Lung (tissue), 11 donors: ENCODE measurements at regions not wholly inside any gene's neighbourhood (a gene's known extent, or its start where the extent isn't known, plus 50 kb on each side); places are given as distances from the start of the nearest gene placed in this dataset.
"Not testable (repeated sequence)": the region's sequence is repeated elsewhere in the genome, so short reads cannot be mapped to it uniquely, and the experiment has no call there.

Experiments used
- ATAC-seq: fragments of 200-7000 bp; cut with Tn5 transposase; one replicate; pipeline ENCODE4 v1.9.1; 2020; ENCODE audit warnings: moderate number of reproducible peaks; ENCODE audit not compliant: insufficient read depth, low FRiP score
- DNase-seq, 3 donors: peaks; one replicate each; pipeline ENCODE4 v3.0.0-alpha.2; 2013 to 2017
- H3K27ac ChIP-seq, 2 donors: one replicate each; pipeline ENCODE4 v1.5.1; 2013; ENCODE audit warnings: mild to moderate bottlenecking in 2 of 2, moderate library complexity in 2 of 2, control low read depth in 1 of 2, inconsistent platforms in 1 of 2, low read depth in 1 of 2, low read length in 1 of 2
- H3K27me3 ChIP-seq, 3 donors: one replicate each; pipeline ENCODE4 v1.5.1; 2013; ENCODE audit warnings: low read length in 2 of 3; ENCODE audit not compliant: control insufficient read depth in 3 of 3, insufficient read depth in 3 of 3
- H3K36me3 ChIP-seq, 4 donors: one replicate each; pipeline ENCODE4 v1.5.1; 2013; ENCODE audit warnings: low read length in 4 of 4, mild to moderate bottlenecking in 1 of 4, moderate library complexity in 1 of 4; ENCODE audit not compliant: control insufficient read depth in 4 of 4, insufficient read depth in 4 of 4
- H3K4me1 ChIP-seq, 5 donors: one replicate each; pipeline ENCODE4 v1.5.1; 2013; ENCODE audit warnings: low read length in 5 of 5, mild to moderate bottlenecking in 2 of 5, moderate library complexity in 1 of 5; ENCODE audit not compliant: control insufficient read depth in 5 of 5, insufficient read depth in 5 of 5
- H3K4me3 ChIP-seq: one replicate; pipeline ENCODE4 v1.5.1; 2013; ENCODE audit warnings: mild to moderate bottlenecking, control low read depth, moderate library complexity
- H3K9ac ChIP-seq, 2 donors: one replicate each; pipeline ENCODE4 v1.5.1; 2013; ENCODE audit warnings: low read length in 2 of 2, control low read depth in 1 of 2; ENCODE audit not compliant: insufficient read depth in 1 of 2
- H3K9me3 ChIP-seq, 4 donors: one replicate each; pipeline ENCODE4 v1.5.1; 2013; ENCODE audit warnings: low read length in 3 of 4, mild to moderate bottlenecking in 1 of 4, moderate library complexity in 1 of 4; ENCODE audit not compliant: control insufficient read depth in 4 of 4, insufficient read depth in 3 of 4
- CTCF ChIP-seq: IDR thresholded peaks from 2 replicates; pipeline ENCODE4 v1.5.1; 2012; ENCODE audit warnings: mild to moderate bottlenecking; ENCODE audit errors: control extremely low read depth, extremely low read depth
- WGBS, 2 donors: extraction: QIAGEN DNeasy Blood & Tissue Kit; methylation state at CpG; one replicate each; pipeline ENCODE4 v1.1.7; 2013; 5-methylcytosine and 5-hydroxymethylcytosine counted together
- donor health status: control.
- donor health status: control.
- donor health status: Bipolar disorder and iron deficiency.
- donor health status: healthy.
- donor health status: DM: yes; HTN: yes; CAD: no.

- Histone ChIP-seq H3K27me3 (no peaks in the 10 kb centered on the region), H3K9ac (no peak overlapping the region), H3K36me3 (no peaks in the 10 kb centered on the region), H3K4me1 (peaks cover 0 to 18% (median 0%) of the 10 kb centered on the region in 5 donors), H3K27ac (no peak overlapping the region), H3K4me3 (no peak overlapping the region), H3K9me3 (peaks cover 0 to 7% (median 2%) of the 10 kb centered on the region in 4 donors)
- no peak for TF ChIP-seq CTCF
- DNase-seq (no peak), ATAC-seq (no peak)
- WGBS, 2 donors = 76 to 82% methylated on average over 6 of the region's 6 CpGs
These were observed 732.4 kb downstream of the RNF144A start for GRCh38 chr2:7649461-7650228.

- 79 to 95% methylated on average over 2 of the region's 2 CpGs for WGBS, 2 donors
- Histone ChIP-seq H3K4me3 (no peak overlapping the region), H3K27ac (no peak overlapping the region), H3K36me3 (no peaks in the 10 kb centered on the region), H3K9ac (no peak overlapping the region), H3K9me3 (peaks cover 0 to 7% (median 2%) of the 10 kb centered on the region in 4 donors), H3K27me3 (no peaks in the 10 kb centered on the region), H3K4me1 (peaks cover 0 to 5% (median 0%) of the 10 kb centered on the region in 5 donors)
- TF ChIP-seq CTCF = no peak
- ATAC-seq (no peak), DNase-seq (no peak)
These were observed 736.4 kb downstream of the RNF144A start for GRCh38 chr2:7653617-7654016.

GRCh38 chr2:7655629-7656028 is 738.4 kb downstream of the RNF144A start:
- H3K9me3 ChIP-seq = peaks cover 0 to 7% (median 3%) of the 10 kb centered on the region in 4 donors
- no peaks in the 10 kb centered on the region for H3K4me1 ChIP-seq
- H3K4me3 ChIP-seq = no peak overlapping the region
- no peaks in the 10 kb centered on the region for H3K27me3 ChIP-seq
- no peak for ATAC-seq
- no peak for DNase-seq
- TF ChIP-seq CTCF = no peak
- no peaks in the 10 kb centered on the region for H3K36me3 ChIP-seq
- WGBS, 2 donors = 97 to 100% methylated on average over 2 of the region's 2 CpGs
- H3K27ac ChIP-seq = no peak overlapping the region
- H3K9ac ChIP-seq = no peak overlapping the region

- not testable (repeated sequence) for H3K27me3 ChIP-seq, H3K4me3 ChIP-seq, H3K9ac ChIP-seq, DNase-seq, ATAC-seq, H3K4me1 ChIP-seq, H3K36me3 ChIP-seq, H3K9me3 ChIP-seq, H3K27ac ChIP-seq
- WGBS, 2 donors = 95% methylated on average over 2 of the region's 2 CpGs
These were observed 740.3 kb downstream of the RNF144A start for GRCh38 chr2:7657526-7657925.
